Small intestine (tissue), 7 donors: ENCODE measurements at regions not wholly inside any gene's neighbourhood (a gene's known extent, or its start where the extent isn't known, plus 50 kb on each side); places are given as distances from the start of the nearest gene placed in this dataset.
"Not testable (repeated sequence)": the region's sequence is repeated elsewhere in the genome, so short reads cannot be mapped to it uniquely, and the experiment has no call there.

Source experiments
- DNase-seq, 2 donors: peaks; one replicate each; pipeline versions ENCODE4 v3.0.0 to v3.0.0-alpha.2; 2013
- FAIRE-seq: peaks from 2 replicates; lab custom pipeline; 2012; peaks lifted over from hg19 to GRCh38; lab: Jason Lieb, UNC
- H3K27ac ChIP-seq, 3 donors: one replicate each; pipeline ENCODE4 v1.5.1; 2013; ENCODE audit warnings: low read length in 2 of 3, mild to moderate bottlenecking in 2 of 3, control low read depth in 1 of 3, inconsistent platforms in 1 of 3, low read depth in 1 of 3, moderate library complexity in 1 of 3
- H3K27me3 ChIP-seq, 3 donors: one replicate each; pipeline ENCODE4 v1.6.1; 2013; ENCODE audit warnings: low read length in 3 of 3, inconsistent platforms in 1 of 3; ENCODE audit not compliant: control insufficient read depth in 3 of 3, insufficient read depth in 3 of 3
- H3K36me3 ChIP-seq, 3 donors: one replicate each; pipeline ENCODE4 v1.6.1; 2013; ENCODE audit warnings: low read length in 3 of 3, inconsistent platforms in 1 of 3, low read depth in 1 of 3, mild to moderate bottlenecking in 1 of 3, moderate library complexity in 1 of 3; ENCODE audit not compliant: control insufficient read depth in 3 of 3, insufficient read depth in 2 of 3
- H3K4me1 ChIP-seq, 3 donors: one replicate each; pipeline ENCODE4 v1.6.1; 2013; ENCODE audit warnings: low read length in 2 of 3, inconsistent platforms in 1 of 3, low read depth in 1 of 3, mild to moderate bottlenecking in 1 of 3, moderate library complexity in 1 of 3; ENCODE audit not compliant: control insufficient read depth in 3 of 3, insufficient read depth in 2 of 3
- H3K4me3 ChIP-seq, 3 donors: one replicate each; pipeline ENCODE4 v1.5.1; 2013; ENCODE audit warnings: low read length in 3 of 3, control low read depth in 1 of 3, inconsistent platforms in 1 of 3, low read depth in 1 of 3, mild to moderate bottlenecking in 1 of 3, moderate library complexity in 1 of 3
- H3K9me3 ChIP-seq, 2 donors: one replicate each; pipeline ENCODE4 v1.6.1; 2013; ENCODE audit warnings: low read depth in 1 of 2, low read length in 1 of 2; ENCODE audit not compliant: control insufficient read depth in 2 of 2, insufficient read depth in 1 of 2
- WGBS, 3 donors: extraction: QIAGEN DNeasy Blood & Tissue Kit; methylation state at CpG; one replicate each; pipeline ENCODE4 v1.1.7; 2013; 5-methylcytosine and 5-hydroxymethylcytosine counted together
- donor health status: healthy with polysubstance abuse.
- donor health status: control.
- donor health status: control.
- donor health status: Bipolar disorder and iron deficiency.
- donor health status: healthy.

- DNase-seq: no peak
- Histone ChIP-seq H3K4me1 (no peaks in the 10 kb centered on the region), H3K4me3 (no peak overlapping the region), H3K9me3 (no peaks in the 10 kb centered on the region), H3K27me3 (no peaks in the 10 kb centered on the region), H3K36me3 (no peaks in the 10 kb centered on the region), H3K27ac (no peak overlapping the region)
- no peak for FAIRE-seq
- 82 to 90% (median 83%) methylated on average over 1 of the region's 1 CpG for WGBS, 3 donors
These were observed 451.6 kb downstream of the SOX11 start for GRCh38 chr2:6143812-6144211.

GRCh38 chr2:6147215-6147614 is 455.0 kb downstream of the SOX11 start:
- H3K27ac ChIP-seq, FAIRE-seq, H3K27me3 ChIP-seq, DNase-seq, H3K4me3 ChIP-seq, H3K9me3 ChIP-seq, H3K4me1 ChIP-seq, H3K36me3 ChIP-seq: not testable (repeated sequence)
- 65 to 88% (median 83%) methylated on average over 1 of the region's 1 CpG for WGBS, 3 donors

GRCh38 chr2:6148882-6149281 is 456.7 kb downstream of the SOX11 start:
- H3K4me1 ChIP-seq: no peaks in the 10 kb centered on the region
- H3K4me3 ChIP-seq: no peak overlapping the region
- H3K9me3 ChIP-seq: no peaks in the 10 kb centered on the region
- H3K36me3 ChIP-seq: no peaks in the 10 kb centered on the region
- 84 to 91% (median 89%) methylated on average over 1 of the region's 1 CpG for WGBS, 3 donors
- H3K27me3 ChIP-seq: no peaks in the 10 kb centered on the region
- DNase-seq (no peak), FAIRE-seq (no peak)
- H3K27ac ChIP-seq: no peak overlapping the region

- Histone ChIP-seq H3K9me3 (no peaks in the 10 kb centered on the region), H3K27me3 (no peaks in the 10 kb centered on the region), H3K4me3 (no peak overlapping the region), H3K36me3 (no peaks in the 10 kb centered on the region), H3K27ac (no peak overlapping the region), H3K4me1 (no peaks in the 10 kb centered on the region)
- 56 to 76% (median 68%) methylated on average over 3 of the region's 3 CpGs for WGBS, 3 donors
- FAIRE-seq: no peak
- no peak for DNase-seq
These were observed 467.4 kb downstream of the SOX11 start for GRCh38 chr2:6159606-6160005.

GRCh38 chr2:6163932-6164331 is 471.7 kb downstream of the SOX11 start:
- Histone ChIP-seq H3K27ac (no peak overlapping the region), H3K4me3 (no peak overlapping the region), H3K9me3 (no peaks in the 10 kb centered on the region), H3K4me1 (no peaks in the 10 kb centered on the region), H3K27me3 (no peaks in the 10 kb centered on the region), H3K36me3 (no peaks in the 10 kb centered on the region)
- FAIRE-seq (no peak), DNase-seq (no peak)
- 79 to 94% (median 91%) methylated on average over 7 of the region's 7 CpGs for WGBS, 3 donors

- H3K4me3 ChIP-seq: no peak overlapping the region
- H3K4me1 ChIP-seq: no peaks in the 10 kb centered on the region
- no peaks in the 10 kb centered on the region for H3K9me3 ChIP-seq
- H3K27me3 ChIP-seq: no peaks in the 10 kb centered on the region
- no peak overlapping the region for H3K27ac ChIP-seq
- H3K36me3 ChIP-seq: no peaks in the 10 kb centered on the region
- no peak for FAIRE-seq
- 57 to 68% (median 57%) methylated on average over 11 of the region's 11 CpGs for WGBS, 3 donors
- no peak for DNase-seq
These were observed 473.0 kb downstream of the SOX11 start for GRCh38 chr2:6164986-6165747.

GRCh38 chr2:6167592-6168138 is 475.5 kb downstream of the SOX11 start:
- FAIRE-seq: no peak
- WGBS, 3 donors: 75 to 85% (median 82%) methylated on average over 14 of the region's 14 CpGs
- H3K36me3 ChIP-seq: no peaks in the 10 kb centered on the region
- no peaks in the 10 kb centered on the region for H3K9me3 ChIP-seq
- H3K4me1 ChIP-seq: no peaks in the 10 kb centered on the region
- DNase-seq: no peak
- H3K4me3 ChIP-seq: no peak overlapping the region
- no peaks in the 10 kb centered on the region for H3K27me3 ChIP-seq
- no peak overlapping the region for H3K27ac ChIP-seq

GRCh38 chr2:6168485-6168884 is 476.3 kb downstream of the SOX11 start:
- H3K27ac ChIP-seq: no peak overlapping the region
- no peaks in the 10 kb centered on the region for H3K4me1 ChIP-seq
- H3K9me3 ChIP-seq: no peaks in the 10 kb centered on the region
- no peaks in the 10 kb centered on the region for H3K36me3 ChIP-seq
- WGBS, 3 donors: 40 to 72% (median 71%) methylated on average over 1 of the region's 1 CpG
- H3K4me3 ChIP-seq: no peak overlapping the region
- no peaks in the 10 kb centered on the region for H3K27me3 ChIP-seq
- no peak for FAIRE-seq
- DNase-seq: no peak
